ENCODE measurements at regions not wholly inside any gene's neighbourhood (a gene's known extent, or its start where the extent isn't known, plus 50 kb on each side); places are given as distances from the start of the nearest gene placed in this dataset.
"Not testable (repeated sequence)": the region's sequence is repeated elsewhere in the genome, so short reads cannot be mapped to it uniquely, and the experiment has no call there.

GRCh38 chr13:73647417-73647816, 486.8 kb downstream of the KLF12 start:
- Histone ChIP-seq H3K9me3 (ENCODE audit: low read length) (no peaks in the 10 kb centered on the region), H3K4me3 (ENCODE audit: low read depth, low read length, poor library complexity, severe bottlenecking) (no peak overlapping the region), H3K9me2 (ENCODE audit: insufficient read depth, low read length) (no peaks in the 10 kb centered on the region), H4K20me1 (ENCODE audit: insufficient read depth, low read length) (no peaks in the 10 kb centered on the region), H3K79me2 (ENCODE audit: insufficient read depth, low read depth, low read length) (no peaks in the 10 kb centered on the region), H3K36me3 (ENCODE audit: insufficient read depth, low read length) (no peaks in the 10 kb centered on the region), H2AFZ (ENCODE audit: low read length) (no peak overlapping the region), H3K4me1 (ENCODE audit: insufficient read depth, low read length, poor library complexity, severe bottlenecking) (no peaks in the 10 kb centered on the region), H3K4me2 (ENCODE audit: low read length) (no peak overlapping the region), H3K27ac (ENCODE audit: low read depth, low read length, poor library complexity, severe bottlenecking) (no peak overlapping the region)
- no peak for DNase-seq (ENCODE audit: low spot score)
- TF ChIP-seq CTCF (conservative IDR thresholded peaks at IDR 0.05; ENCODE audit: low read length) (no peak), EZH2phosphoT487 (IDR thresholded peaks at IDR 0.05; ENCODE audit: borderline replicate concordance, low read depth, low read length) (no peak)
- POLR2A ChIA-PET = interaction anchor here (0.9 kb wide), 1 partner anchor 12 kb away, joined by 3 read pairs; no protein-coding TSS in a partner anchor
- intact Hi-C loops (cut with micrococcal nuclease; ENCODE audit: unreplicated experiment) = no loop called here
- CTCF ChIA-PET (ENCODE audit: unreplicated experiment) = no interaction called here
- no TSS peak for BruUV-seq (replicated peaks)

- H3K9me2 ChIP-seq (ENCODE audit: insufficient read depth, low read length); H4K20me1 ChIP-seq (ENCODE audit: insufficient read depth, low read length); H3K79me2 ChIP-seq (ENCODE audit: insufficient read depth, low read depth, low read length); H3K4me1 ChIP-seq (ENCODE audit: insufficient read depth, low read length, poor library complexity, severe bottlenecking); H3K27ac ChIP-seq (ENCODE audit: low read depth, low read length, poor library complexity, severe bottlenecking); H3K9me3 ChIP-seq (ENCODE audit: low read length); H3K4me2 ChIP-seq (ENCODE audit: low read length); intact Hi-C loops (cut with micrococcal nuclease; ENCODE audit: unreplicated experiment); H2AFZ ChIP-seq (ENCODE audit: low read length); CTCF ChIA-PET (ENCODE audit: unreplicated experiment); BruUV-seq (replicated peaks); H3K4me3 ChIP-seq (ENCODE audit: low read depth, low read length, poor library complexity, severe bottlenecking); H3K36me3 ChIP-seq (ENCODE audit: insufficient read depth, low read length); POLR2A ChIA-PET; DNase-seq (ENCODE audit: low spot score): not testable (repeated sequence)
These were observed 493.6 kb downstream of the KLF12 start for GRCh38 chr13:73640476-73641179.

GRCh38 chr13:73635166-73635787, 498.9 kb downstream of the KLF12 start:
- intact Hi-C loops (cut with micrococcal nuclease; ENCODE audit: unreplicated experiment) = no loop called here
- BruUV-seq (replicated peaks) = no TSS peak
- no peak for TF ChIP-seq EZH2phosphoT487 (IDR thresholded peaks at IDR 0.05; ENCODE audit: borderline replicate concordance, low read depth, low read length)
- TF ChIP-seq CTCF (conservative IDR thresholded peaks at IDR 0.05; ENCODE audit: low read length) = no peak

More at GRCh38 chr13:73635166-73635787, 498.9 kb downstream of the KLF12 start:
- Histone ChIP-seq H3K4me1 (ENCODE audit: insufficient read depth, low read length, poor library complexity, severe bottlenecking) (no peaks in the 10 kb centered on the region), H2AFZ (ENCODE audit: low read length) (no peak overlapping the region), H3K4me3 (ENCODE audit: low read depth, low read length, poor library complexity, severe bottlenecking) (no peak overlapping the region), H3K36me3 (ENCODE audit: insufficient read depth, low read length) (no peaks in the 10 kb centered on the region), H3K4me2 (ENCODE audit: low read length) (no peak overlapping the region), H3K9me2 (ENCODE audit: insufficient read depth, low read length) (no peaks in the 10 kb centered on the region), H3K9me3 (ENCODE audit: low read length) (no peaks in the 10 kb centered on the region), H4K20me1 (ENCODE audit: insufficient read depth, low read length) (no peaks in the 10 kb centered on the region), H3K27ac (ENCODE audit: low read depth, low read length, poor library complexity, severe bottlenecking) (no peak overlapping the region), H3K79me2 (ENCODE audit: insufficient read depth, low read depth, low read length) (no peaks in the 10 kb centered on the region)
- no peak for DNase-seq (ENCODE audit: low spot score)
- ChIA-PET CTCF (ENCODE audit: unreplicated experiment) (no interaction called here), POLR2A (no interaction called here)
